ENCODE measurements at regions not wholly inside any gene's neighbourhood (a gene's known extent, or its start where the extent isn't known, plus 50 kb on each side); places are given as distances from the start of the nearest gene placed in this dataset.

- peak; percentile 84 for DNase-seq
Measured at GRCh38 chr14:22333422-22334274, 255.4 kb downstream of the DAD1 start.

- no peak for DNase-seq
Measured at GRCh38 chr14:22332686-22333421, 256.2 kb downstream of the DAD1 start.

- no peak for DNase-seq
Measured at GRCh38 chr14:22329371-22329770, 259.7 kb downstream of the DAD1 start.

- DNase-seq: no peak
Measured at GRCh38 chr14:22325676-22326400, 263.2 kb downstream of the DAD1 start.

GRCh38 chr14:22320362-22320750 lies 268.7 kb downstream of the DAD1 start:
- no peak for DNase-seq

- peak; percentile 79 for DNase-seq
Measured at GRCh38 chr14:22319526-22320361, 269.3 kb downstream of the DAD1 start.

GRCh38 chr14:22318951-22319350 lies 270.1 kb downstream of the DAD1 start:
- no peak for DNase-seq

- no peak for DNase-seq
Measured at GRCh38 chr14:22316473-22316872, 272.6 kb downstream of the DAD1 start.

- DNase-seq: no peak
Measured at GRCh38 chr14:22315336-22315735, 273.7 kb downstream of the DAD1 start.

GRCh38 chr14:22314183-22314820 lies 274.7 kb downstream of the DAD1 start:
- DNase-seq: no peak

GRCh38 chr14:22313172-22313801 lies 275.7 kb downstream of the DAD1 start:
- DNase-seq: no peak

GRCh38 chr14:22311636-22312035 lies 277.4 kb downstream of the DAD1 start:
- no peak for DNase-seq

- DNase-seq: no peak
Measured at GRCh38 chr14:22305607-22306006, 283.4 kb downstream of the DAD1 start.

- DNase-seq: no peak
Measured at GRCh38 chr14:22304326-22304725, 284.7 kb downstream of the DAD1 start.

GRCh38 chr14:22303589-22304195 lies 285.3 kb downstream of the DAD1 start:
- DNase-seq: no peak

GRCh38 chr14:22300646-22301045 lies 288.4 kb downstream of the DAD1 start:
- DNase-seq: no peak

- no peak for DNase-seq
Measured at GRCh38 chr14:22297376-22297775, 291.6 kb downstream of the DAD1 start.

- DNase-seq: no peak
Measured at GRCh38 chr14:22296722-22297121, 292.3 kb downstream of the DAD1 start.

GRCh38 chr14:22296088-22296487 lies 292.9 kb downstream of the DAD1 start:
- no peak for DNase-seq

GRCh38 chr14:22291406-22291805 lies 297.6 kb downstream of the DAD1 start:
- no peak for DNase-seq

GRCh38 chr14:22289570-22289969 lies 299.5 kb downstream of the DAD1 start:
- DNase-seq: no peak

All from islet precursor cell (in vitro differentiated cells).